Upper lobe of right lung (tissue), 1 donor: ENCODE measurements at regions not wholly inside any gene's neighbourhood (a gene's known extent, or its start where the extent isn't known, plus 50 kb on each side); places are given as distances from the start of the nearest gene placed in this dataset.

Source experiments
- ATAC-seq: fragments of 200-7000 bp; cut with Tn5 transposase; one replicate; pipeline ENCODE4 v1.9.1; 2020; ENCODE audit warnings: mild to moderate bottlenecking, moderate library complexity
- DNase-seq: peaks from one replicate; pipeline ENCODE4 v3.0.0-alpha.2; 2020
- H3K27ac ChIP-seq: fragments of 200-600 bp; one replicate; pipeline ENCODE4 v1.8.0; 2022
- H3K27me3 ChIP-seq: fragments of 200-600 bp; one replicate; pipeline ENCODE4 v1.8.0; 2022; ENCODE audit warnings: mild to moderate bottlenecking
- H3K36me3 ChIP-seq: fragments of 200-600 bp; one replicate; pipeline ENCODE4 v1.8.0; 2022
- H3K4me1 ChIP-seq: fragments of 200-600 bp; one replicate; pipeline ENCODE4 v1.8.0; 2022
- H3K4me3 ChIP-seq: fragments of 200-600 bp; one replicate; pipeline ENCODE4 v1.8.0; 2022; ENCODE audit warnings: mild to moderate bottlenecking
- H3K9me3 ChIP-seq: fragments of 200-600 bp; one replicate; pipeline ENCODE4 v1.8.0; 2022
- intact Hi-C: fragments of 100-400 bp; cut with DNase I; formaldehyde crosslinking; loops from one replicate; pipeline ENCODE4 v1.11.0; 2022
- TF ChIP-seq, protein P1 (sequence below): fragments of 200-600 bp; IDR thresholded peaks from one replicate; pipeline ENCODE4 v1.8.0; 2022; ENCODE audit warnings: antibody characterized with exemption
- donor health status: DM: no; HTN: yes; CAD: no; lungs with severe emphysema.

DNA sequence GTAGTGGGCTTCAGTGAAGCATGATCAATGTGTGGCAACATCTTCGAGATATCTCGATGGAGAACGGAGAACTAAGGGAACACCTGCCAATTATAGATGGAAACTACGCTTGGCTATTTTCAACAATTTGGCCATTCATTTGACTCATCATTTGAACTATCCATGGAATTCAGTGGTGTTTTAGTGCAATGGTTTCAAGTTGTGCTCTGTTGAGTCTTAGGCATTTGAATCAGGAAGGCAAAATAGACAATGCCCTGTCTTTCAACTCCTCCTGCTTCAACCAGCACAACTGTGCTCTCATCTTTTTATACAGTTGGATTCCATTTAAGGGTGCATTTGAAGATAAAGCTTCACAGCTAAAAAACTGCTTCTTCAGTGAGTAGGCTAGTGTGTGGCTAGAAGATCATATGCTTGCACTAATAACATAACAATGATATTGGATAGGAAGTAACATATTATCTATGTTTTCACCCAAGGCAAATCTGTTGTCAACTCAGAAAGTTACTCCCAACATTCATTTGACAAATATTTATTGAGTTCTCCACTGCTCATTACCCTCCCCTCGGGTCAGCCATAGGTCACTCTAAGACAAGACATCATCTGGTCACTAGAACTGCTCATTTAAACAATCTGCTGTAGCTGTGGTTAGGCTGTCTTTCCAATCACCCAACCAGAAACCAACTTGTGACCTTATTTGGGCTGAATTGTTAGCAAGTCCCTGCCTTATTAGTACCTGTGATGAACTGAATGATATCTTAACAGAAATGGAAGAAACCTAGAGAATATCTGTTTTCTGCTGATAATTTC lies 314.1 kb upstream of the SP4 start:
- Histone ChIP-seq H3K36me3 (no peaks in the 10 kb centered on the region), H3K9me3 (no peaks in the 10 kb centered on the region), H3K4me3 (no peak overlapping the region), H3K4me1 (no peaks in the 10 kb centered on the region), H3K27ac (no peak overlapping the region), H3K27me3 (no peaks in the 10 kb centered on the region)
- ATAC-seq = no peak
- intact Hi-C loops = no loop called here
- TF ChIP-seq, protein P1, sequence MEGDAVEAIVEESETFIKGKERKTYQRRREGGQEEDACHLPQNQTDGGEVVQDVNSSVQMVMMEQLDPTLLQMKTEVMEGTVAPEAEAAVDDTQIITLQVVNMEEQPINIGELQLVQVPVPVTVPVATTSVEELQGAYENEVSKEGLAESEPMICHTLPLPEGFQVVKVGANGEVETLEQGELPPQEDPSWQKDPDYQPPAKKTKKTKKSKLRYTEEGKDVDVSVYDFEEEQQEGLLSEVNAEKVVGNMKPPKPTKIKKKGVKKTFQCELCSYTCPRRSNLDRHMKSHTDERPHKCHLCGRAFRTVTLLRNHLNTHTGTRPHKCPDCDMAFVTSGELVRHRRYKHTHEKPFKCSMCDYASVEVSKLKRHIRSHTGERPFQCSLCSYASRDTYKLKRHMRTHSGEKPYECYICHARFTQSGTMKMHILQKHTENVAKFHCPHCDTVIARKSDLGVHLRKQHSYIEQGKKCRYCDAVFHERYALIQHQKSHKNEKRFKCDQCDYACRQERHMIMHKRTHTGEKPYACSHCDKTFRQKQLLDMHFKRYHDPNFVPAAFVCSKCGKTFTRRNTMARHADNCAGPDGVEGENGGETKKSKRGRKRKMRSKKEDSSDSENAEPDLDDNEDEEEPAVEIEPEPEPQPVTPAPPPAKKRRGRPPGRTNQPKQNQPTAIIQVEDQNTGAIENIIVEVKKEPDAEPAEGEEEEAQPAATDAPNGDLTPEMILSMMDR = no peak
- no peak for DNase-seq

DNA sequence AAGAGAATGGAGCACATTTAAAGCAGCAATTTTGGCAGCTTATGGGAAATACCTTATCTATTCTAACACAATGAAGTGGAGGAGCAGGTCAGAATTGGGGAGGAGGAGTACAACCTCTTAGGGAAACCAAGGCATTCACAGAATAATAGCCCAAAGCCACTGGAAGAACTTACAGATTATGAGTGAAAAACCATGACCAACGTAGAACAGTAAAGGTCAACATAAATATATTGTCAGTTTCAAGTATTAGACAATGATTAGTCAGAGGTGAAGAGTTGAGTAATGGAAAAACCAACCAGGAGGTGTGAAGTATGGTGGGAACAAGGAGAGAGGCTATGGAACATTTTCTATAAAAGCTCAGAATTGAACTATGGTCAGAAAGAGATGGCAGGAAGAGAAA lies 304.3 kb upstream of the SP4 start:
- no peak for DNase-seq
- no peak overlapping the region for H3K4me3 ChIP-seq
- H3K36me3 ChIP-seq = no peaks in the 10 kb centered on the region
- intact Hi-C loops = no loop called here
- H3K4me1 ChIP-seq = no peaks in the 10 kb centered on the region
- TF ChIP-seq, protein P1 = no peak
- no peaks in the 10 kb centered on the region for H3K9me3 ChIP-seq
- no peak for ATAC-seq
- no peak overlapping the region for H3K27ac ChIP-seq
- no peaks in the 10 kb centered on the region for H3K27me3 ChIP-seq

DNA sequence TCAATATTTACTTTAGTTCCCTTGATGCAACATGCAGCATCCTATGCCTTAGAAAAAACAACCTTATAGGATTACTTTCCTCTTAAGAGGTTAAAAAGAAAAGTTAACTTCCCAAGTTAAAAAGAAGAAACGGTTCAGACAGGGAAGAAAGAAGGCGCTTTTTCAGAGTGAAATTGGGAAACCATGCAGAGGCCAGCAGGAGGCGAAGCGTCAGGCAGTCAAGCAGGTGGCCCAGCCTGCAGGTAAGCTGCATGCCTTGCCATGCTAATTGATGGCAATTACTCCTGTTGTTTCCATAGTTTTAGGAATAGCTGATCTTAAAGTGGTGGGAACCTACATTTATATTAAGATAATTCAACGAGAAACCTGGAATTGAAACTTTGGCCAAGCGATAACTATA lies 302.6 kb upstream of the SP4 start:
- no peak for DNase-seq
- no peak for ATAC-seq
- Histone ChIP-seq H3K9me3 (no peaks in the 10 kb centered on the region), H3K4me1 (no peaks in the 10 kb centered on the region), H3K4me3 (no peak overlapping the region), H3K36me3 (no peaks in the 10 kb centered on the region), H3K27me3 (no peaks in the 10 kb centered on the region), H3K27ac (no peak overlapping the region)
- intact Hi-C loops = no loop called here
- TF ChIP-seq, protein P1 = no peak

DNA sequence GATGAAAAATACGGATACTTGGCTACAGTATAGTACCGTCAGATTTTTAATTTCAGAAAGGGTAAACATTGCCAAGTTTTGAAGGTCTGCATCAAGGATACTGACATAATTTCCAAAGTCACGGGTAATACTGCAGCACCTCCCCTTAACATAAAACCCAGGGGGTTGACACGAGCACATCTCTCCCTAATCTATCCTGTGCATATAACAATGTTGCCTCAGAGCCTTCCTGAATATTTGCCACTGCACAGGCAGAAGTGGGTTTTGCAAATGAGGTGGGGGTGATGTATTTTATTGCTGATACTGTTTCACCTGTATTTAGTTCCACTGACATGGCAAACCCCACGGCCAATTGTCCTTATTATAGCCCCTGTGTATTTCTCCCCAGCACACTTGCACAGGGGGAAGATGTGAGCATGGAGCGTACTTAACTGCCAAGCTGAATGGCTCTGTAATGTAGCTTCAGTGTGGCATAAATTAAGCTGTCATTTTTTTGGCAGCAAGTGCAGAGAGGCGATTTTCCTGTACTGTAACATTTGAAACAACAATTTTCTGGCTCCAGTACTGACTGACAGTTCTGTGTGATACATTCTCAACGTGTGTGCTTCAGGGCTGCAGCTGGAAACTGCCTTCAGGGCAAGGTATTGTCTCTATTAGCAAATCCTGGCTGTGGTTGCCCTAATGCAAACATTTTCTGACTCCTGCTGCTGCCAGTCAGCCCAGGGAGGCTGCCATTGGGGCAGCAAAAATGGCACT lies 299.6 kb upstream of the SP4 start:
- intact Hi-C loops = no loop called here
- DNase-seq = no peak
- TF ChIP-seq, protein P1 = no peak
- Histone ChIP-seq H3K27me3 (no peaks in the 10 kb centered on the region), H3K4me1 (no peaks in the 10 kb centered on the region), H3K9me3 (no peaks in the 10 kb centered on the region), H3K27ac (no peak overlapping the region), H3K36me3 (no peaks in the 10 kb centered on the region), H3K4me3 (no peak overlapping the region)
- ATAC-seq = no peak

DNA sequence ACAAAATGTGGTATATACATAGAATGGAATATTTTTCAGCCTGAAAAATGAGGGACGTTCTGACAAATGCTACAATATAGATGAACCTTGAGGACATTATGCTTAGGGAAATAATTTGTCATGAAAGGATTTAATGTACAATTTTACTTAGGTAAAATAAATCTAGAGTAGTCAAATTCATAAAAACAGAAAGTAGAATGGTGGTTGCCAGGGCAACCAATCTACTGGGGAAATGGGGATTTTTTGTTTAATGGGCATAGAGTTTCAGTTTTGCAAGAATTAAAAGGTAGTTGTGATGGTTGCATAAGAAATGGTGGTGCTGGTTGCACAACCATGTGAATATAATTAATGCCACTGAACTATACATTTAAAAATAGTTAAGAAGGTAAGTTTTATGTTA lies 296.0 kb upstream of the SP4 start:
- no peak overlapping the region for H3K4me3 ChIP-seq
- TF ChIP-seq, protein P1 = no peak
- DNase-seq = no peak

More for the DNA sequence above, 296.0 kb upstream of the SP4 start:
- ATAC-seq = no peak
- intact Hi-C loops = no loop called here
- no peaks in the 10 kb centered on the region for H3K9me3 ChIP-seq
- H3K4me1 ChIP-seq = no peaks in the 10 kb centered on the region
- no peaks in the 10 kb centered on the region for H3K36me3 ChIP-seq
- no peaks in the 10 kb centered on the region for H3K27me3 ChIP-seq
- no peak overlapping the region for H3K27ac ChIP-seq
